Neural cell (in vitro differentiated cells): ENCODE measurements at regions not wholly inside any gene's neighbourhood (a gene's known extent, or its start where the extent isn't known, plus 50 kb on each side); places are given as distances from the start of the nearest gene placed in this dataset.

Experiments used
- H2AFZ ChIP-seq: fragments of 200-600, 300-800 bp; sonication (generic), shearing (Covaris generic); 2 replicates; pipeline ENCODE4 v1.6.0; 2014; ENCODE audit warnings: low read depth, mild to moderate bottlenecking, antibody characterized with exemption, low read length, moderate library complexity
- H3F3A ChIP-seq: fragments of 200-600 bp; shearing (Covaris generic); 2 replicates; pipeline ENCODE4 v1.6.1; 2016; ENCODE audit warnings: mild to moderate bottlenecking, moderate library complexity, mixed read lengths, antibody characterized with exemption, low read length; ENCODE audit not compliant: insufficient read depth, poor library complexity, severe bottlenecking
- H3K27ac ChIP-seq: fragments of 200-600, 300-800 bp; sonication (generic), shearing (Covaris generic); 2 replicates; pipeline ENCODE4 v1.5.1; 2014; ENCODE audit warnings: mild to moderate bottlenecking, low read length, moderate library complexity
- H3K27me3 ChIP-seq: fragments of 300-800, 200-600 bp; sonication (generic), shearing (Covaris generic); 2 replicates; pipeline ENCODE4 v1.6.0; 2014; ENCODE audit warnings: mild to moderate bottlenecking, low read depth, low read length, moderate library complexity; ENCODE audit not compliant: insufficient read depth
- H3K36me3 ChIP-seq: fragments of 300-800, 200-600 bp; sonication (generic), shearing (Covaris generic); 2 replicates; pipeline ENCODE4 v1.5.1; 2014; ENCODE audit warnings: mild to moderate bottlenecking, antibody characterized with exemption, low read length, moderate library complexity; ENCODE audit not compliant: insufficient read depth
- H3K4me2 ChIP-seq: fragments of 300-800, 200-600 bp; sonication (generic), shearing (Covaris generic); 2 replicates; pipeline ENCODE4 v1.6.0; 2014; ENCODE audit warnings: mild to moderate bottlenecking, low read length
- H3K4me3 ChIP-seq: fragments of 300-800, 200-600 bp; sonication (generic), shearing (Covaris generic); 2 replicates; pipeline ENCODE4 v1.5.1; 2014; ENCODE audit warnings: mild to moderate bottlenecking, low read length, moderate library complexity
- H3K79me2 ChIP-seq: fragments of 200-600 bp; shearing (Covaris generic); replicated peaks from 2 replicates; pipeline ENCODE4 v1.6.0; 2014; ENCODE audit warnings: mild to moderate bottlenecking, low read length, moderate library complexity; ENCODE audit not compliant: insufficient read depth
- H3K9ac ChIP-seq: fragments of 300-800, 200-600 bp; sonication (generic), shearing (Covaris generic); 2 replicates; pipeline ENCODE4 v1.6.1; 2016; ENCODE audit warnings: mild to moderate bottlenecking, low read length, mixed read lengths
- H3K9me2 ChIP-seq: fragments of 200-600 bp; shearing (Covaris generic); 2 replicates; pipeline ENCODE4 v1.6.1; 2016; ENCODE audit warnings: mild to moderate bottlenecking, low read length, mixed read lengths; ENCODE audit not compliant: insufficient read depth
- H3K9me3 ChIP-seq: fragments of 200-600, 300-800 bp; sonication (generic), shearing (Covaris generic); 2 replicates; pipeline ENCODE4 v1.6.1; 2016; ENCODE audit warnings: mild to moderate bottlenecking, mixed run types, low read length, moderate library complexity, mixed read lengths
- H4K20me1 ChIP-seq: fragments of 200-600 bp; shearing (Covaris generic); 2 replicates; pipeline ENCODE4 v1.6.1; 2016; ENCODE audit warnings: mild to moderate bottlenecking, mixed run types; ENCODE audit not compliant: insufficient read depth
- CTCF ChIP-seq: fragments of 450-650 bp; IDR thresholded peaks from 2 replicates; pipeline ENCODE4 v1.5.1; 2014; ENCODE audit warnings: antibody characterized with exemption, mild to moderate bottlenecking, moderate library complexity; ENCODE audit not compliant: poor library complexity, severe bottlenecking
- EP300 ChIP-seq: fragments of 450-650 bp; conservative IDR thresholded peaks from 2 replicates; pipeline ENCODE4 v1.6.1; 2014; ENCODE audit warnings: antibody characterized with exemption, mild to moderate bottlenecking, moderate library complexity; ENCODE audit not compliant: poor library complexity, severe bottlenecking
- EZH2 ChIP-seq: fragments of 200-600, 300-800 bp; shearing (Covaris generic), sonication (generic); IDR thresholded peaks from 2 replicates; pipeline ENCODE4 v1.6.1; 2014; ENCODE audit warnings: antibody characterized with exemption, low read length, borderline replicate concordance, mild to moderate bottlenecking; ENCODE audit not compliant: insufficient read depth, poor library complexity, severe bottlenecking
- MXI1 ChIP-seq: fragments of 450-650 bp; conservative IDR thresholded peaks from 2 replicates; pipeline ENCODE4 v1.6.1; 2014; ENCODE audit warnings: antibody characterized with exemption, mild to moderate bottlenecking; ENCODE audit not compliant: poor library complexity, severe bottlenecking
- POLR2AphosphoS5 ChIP-seq: IDR thresholded peaks from 2 replicates; pipeline ENCODE4 v1.6.1; 2012
- RAD21 ChIP-seq: fragments of 450-650 bp; conservative IDR thresholded peaks from 2 replicates; pipeline ENCODE4 v1.6.1; 2014; ENCODE audit warnings: antibody characterized with exemption, mild to moderate bottlenecking, moderate library complexity
- SMC3 ChIP-seq: fragments of 450-650 bp; conservative IDR thresholded peaks from 2 replicates; pipeline ENCODE4 v1.6.1; 2014; ENCODE audit warnings: antibody characterized with exemption, mild to moderate bottlenecking, moderate library complexity; ENCODE audit not compliant: poor library complexity
- TAF1 ChIP-seq: IDR thresholded peaks from 2 replicates; pipeline ENCODE4 v1.6.1; 2012; ENCODE audit warnings: low read depth
- TF ChIP-seq, protein P1 (sequence below): IDR thresholded peaks from 2 replicates; pipeline ENCODE4 v1.6.1; 2012; ENCODE audit warnings: borderline replicate concordance

DNA sequence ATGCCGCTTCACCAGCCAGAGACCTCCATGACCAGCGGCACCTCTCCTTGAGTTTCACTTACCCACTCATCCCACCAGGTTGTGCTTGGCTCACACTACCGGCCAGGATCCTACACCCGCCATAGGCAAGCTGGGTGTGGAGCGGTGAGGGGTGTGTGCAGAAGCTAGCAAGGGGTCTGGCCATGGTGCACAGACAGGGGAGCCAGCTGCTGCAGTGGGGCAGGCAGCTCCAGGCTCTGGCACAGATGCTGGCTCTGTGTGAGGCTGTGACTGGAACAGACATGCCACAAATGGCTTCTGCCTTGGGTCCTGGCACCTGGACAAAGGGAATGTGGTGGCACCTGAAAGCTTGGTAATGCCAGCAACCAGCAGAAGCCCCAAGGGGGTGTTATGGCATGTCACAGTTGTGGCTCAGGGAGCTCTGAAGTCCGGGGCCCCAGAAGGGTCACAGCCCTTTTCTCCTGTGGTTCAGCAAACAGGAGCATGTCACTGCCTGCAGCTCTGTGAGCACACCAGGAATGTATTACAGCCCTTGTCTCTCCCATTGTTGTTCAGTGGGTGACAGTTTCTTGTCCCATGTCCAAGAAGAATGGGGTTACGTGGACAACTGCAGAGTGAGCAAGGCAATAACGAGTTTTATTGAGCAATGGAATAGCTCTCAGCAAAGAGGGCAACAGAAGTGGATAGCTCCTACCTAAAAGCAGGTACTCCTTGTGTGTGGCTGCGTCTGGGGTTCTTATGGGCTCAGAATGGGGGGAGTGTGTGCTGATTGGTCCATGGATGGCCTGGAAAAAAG is 2791.0 kb upstream of the PCDH20 start:
- H4K20me1 ChIP-seq: no peaks in the 10 kb centered on the region

DNA sequence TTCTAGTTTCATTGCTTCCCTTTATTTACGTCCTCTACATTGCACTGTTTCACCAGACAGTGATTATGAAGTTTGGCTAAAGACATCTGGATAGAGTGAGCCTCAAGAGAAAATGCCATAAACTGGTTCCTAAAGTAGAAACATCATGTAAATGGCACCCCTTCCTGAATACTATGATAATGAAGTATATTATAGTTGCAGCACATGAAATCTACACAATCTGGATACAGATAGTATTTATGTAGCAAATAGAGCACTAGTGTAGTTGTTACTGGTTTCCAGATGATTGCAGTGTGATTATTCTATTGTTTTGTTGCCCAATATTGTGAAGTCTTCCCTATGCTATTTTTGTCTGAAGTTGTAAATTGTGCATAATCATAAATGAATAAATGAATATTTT is 2786.9 kb upstream of the PCDH20 start:
- Histone ChIP-seq H4K20me1 (no peaks in the 10 kb centered on the region), H2AFZ (no peak overlapping the region), H3F3A (no peaks in the 10 kb centered on the region), H3K4me2 (no peak overlapping the region), H3K9me3 (no peaks in the 10 kb centered on the region), H3K27ac (no peak overlapping the region), H3K4me3 (no peak overlapping the region), H3K27me3 (no peaks in the 10 kb centered on the region), H3K9me2 (no peaks in the 10 kb centered on the region), H3K36me3 (no peaks in the 10 kb centered on the region), H3K79me2 (no peaks in the 10 kb centered on the region), H3K9ac (no peak overlapping the region)
- TF ChIP-seq MXI1 (no peak), POLR2AphosphoS5 (no peak), EP300 (no peak), TAF1 (no peak), EZH2 (no peak), RAD21 (no peak), CTCF (no peak)
- TF ChIP-seq, protein P1, sequence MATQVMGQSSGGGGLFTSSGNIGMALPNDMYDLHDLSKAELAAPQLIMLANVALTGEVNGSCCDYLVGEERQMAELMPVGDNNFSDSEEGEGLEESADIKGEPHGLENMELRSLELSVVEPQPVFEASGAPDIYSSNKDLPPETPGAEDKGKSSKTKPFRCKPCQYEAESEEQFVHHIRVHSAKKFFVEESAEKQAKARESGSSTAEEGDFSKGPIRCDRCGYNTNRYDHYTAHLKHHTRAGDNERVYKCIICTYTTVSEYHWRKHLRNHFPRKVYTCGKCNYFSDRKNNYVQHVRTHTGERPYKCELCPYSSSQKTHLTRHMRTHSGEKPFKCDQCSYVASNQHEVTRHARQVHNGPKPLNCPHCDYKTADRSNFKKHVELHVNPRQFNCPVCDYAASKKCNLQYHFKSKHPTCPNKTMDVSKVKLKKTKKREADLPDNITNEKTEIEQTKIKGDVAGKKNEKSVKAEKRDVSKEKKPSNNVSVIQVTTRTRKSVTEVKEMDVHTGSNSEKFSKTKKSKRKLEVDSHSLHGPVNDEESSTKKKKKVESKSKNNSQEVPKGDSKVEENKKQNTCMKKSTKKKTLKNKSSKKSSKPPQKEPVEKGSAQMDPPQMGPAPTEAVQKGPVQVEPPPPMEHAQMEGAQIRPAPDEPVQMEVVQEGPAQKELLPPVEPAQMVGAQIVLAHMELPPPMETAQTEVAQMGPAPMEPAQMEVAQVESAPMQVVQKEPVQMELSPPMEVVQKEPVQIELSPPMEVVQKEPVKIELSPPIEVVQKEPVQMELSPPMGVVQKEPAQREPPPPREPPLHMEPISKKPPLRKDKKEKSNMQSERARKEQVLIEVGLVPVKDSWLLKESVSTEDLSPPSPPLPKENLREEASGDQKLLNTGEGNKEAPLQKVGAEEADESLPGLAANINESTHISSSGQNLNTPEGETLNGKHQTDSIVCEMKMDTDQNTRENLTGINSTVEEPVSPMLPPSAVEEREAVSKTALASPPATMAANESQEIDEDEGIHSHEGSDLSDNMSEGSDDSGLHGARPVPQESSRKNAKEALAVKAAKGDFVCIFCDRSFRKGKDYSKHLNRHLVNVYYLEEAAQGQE: no peak

More for the DNA sequence above, 2791.0 kb upstream of the PCDH20 start:
- Histone ChIP-seq H3K27ac (no peak overlapping the region), H3K36me3 (no peaks in the 10 kb centered on the region), H3F3A (no peaks in the 10 kb centered on the region), H3K27me3 (no peaks in the 10 kb centered on the region), H3K9me2 (no peaks in the 10 kb centered on the region), H3K4me2 (no peak overlapping the region), H3K9me3 (no peaks in the 10 kb centered on the region), H2AFZ (no peak overlapping the region), H3K79me2 (no peaks in the 10 kb centered on the region), H3K9ac (no peak overlapping the region), H3K4me3 (no peak overlapping the region)
- no peak for TF ChIP-seq EP300
- no peak for TF ChIP-seq EZH2
- TF ChIP-seq, protein P1: no peak
- TF ChIP-seq SMC3: no peak
- no peak for TF ChIP-seq CTCF
- no peak for TF ChIP-seq MXI1
- TF ChIP-seq POLR2AphosphoS5: no peak
- no peak for TF ChIP-seq RAD21
- TF ChIP-seq TAF1: no peak
